ENCODE measurements at regions not wholly inside any gene's neighbourhood (a gene's known extent, or its start where the extent isn't known, plus 50 kb on each side); places are given as distances from the start of the nearest gene placed in this dataset.

- TF ChIP-seq CTCF (conservative IDR thresholded peaks at IDR 0.05; ENCODE audit: low read length): peak; percentile 19; the same call in 1 of the 2 replicates
- no peak for TF ChIP-seq EZH2phosphoT487 (IDR thresholded peaks at IDR 0.05; ENCODE audit: borderline replicate concordance, low read depth, low read length)
These were observed 67.1 kb upstream of the CDK20 start for GRCh38 chr9:88041447-88041846.
